Activated naive CD4-positive, alpha-beta T cell treated with anti-CD3 and anti-CD28 coated beads, Interleukin-2, amount 50 U/mL, for 16 hours (primary cell): ENCODE measurements at regions not wholly inside any gene's neighbourhood (a gene's known extent, or its start where the extent isn't known, plus 50 kb on each side); places are given as distances from the start of the nearest gene placed in this dataset.
A peak's percentile ranks its signal among the peaks of the same experiment; 100 is the strongest.
"Not testable (repeated sequence)": the region's sequence is repeated elsewhere in the genome, so short reads cannot be mapped to it uniquely, and the experiment has no call there.

Source experiments
- DNase-seq: peaks from one replicate; pipeline ENCODE4 v3.0.0-alpha.2; 2020

- no peak for DNase-seq
Measured at GRCh38 chr9:96156171-96156974, 145.6 kb downstream of the HSD17B3 start.

- DNase-seq: no peak
Measured at GRCh38 chr9:96154081-96154480, 147.9 kb downstream of the HSD17B3 start.

- no peak for DNase-seq
Measured at GRCh38 chr9:96152550-96152949, 149.4 kb downstream of the HSD17B3 start.

GRCh38 chr9:96150324-96151227 lies 151.4 kb downstream of the HSD17B3 start:
- DNase-seq: peak; percentile 43

- no peak for DNase-seq
Measured at GRCh38 chr9:96149533-96150280, 152.3 kb downstream of the HSD17B3 start.

- DNase-seq: no peak
Measured at GRCh38 chr9:96148634-96149532, 153.1 kb downstream of the HSD17B3 start.

GRCh38 chr9:96147029-96147428 lies 154.9 kb downstream of the HSD17B3 start:
- not testable (repeated sequence) for DNase-seq

GRCh38 chr9:96141666-96142065 lies 160.3 kb downstream of the HSD17B3 start:
- DNase-seq: no peak

- no peak for DNase-seq
Measured at GRCh38 chr9:96141128-96141474, 160.9 kb downstream of the HSD17B3 start.

- no peak for DNase-seq
Measured at GRCh38 chr9:96140296-96141127, 161.5 kb downstream of the HSD17B3 start.

- no peak for DNase-seq
Measured at GRCh38 chr9:96139592-96140295, 162.2 kb downstream of the HSD17B3 start.

- no peak for DNase-seq
Measured at GRCh38 chr9:96138616-96139015, 163.4 kb downstream of the HSD17B3 start.

GRCh38 chr9:96137671-96138429 lies 164.1 kb downstream of the HSD17B3 start:
- DNase-seq: no peak

- DNase-seq: no peak
Measured at GRCh38 chr9:96136992-96137670, 164.8 kb downstream of the HSD17B3 start.

GRCh38 chr9:96135753-96136290 lies 166.2 kb downstream of the HSD17B3 start:
- no peak for DNase-seq

GRCh38 chr9:96135076-96135752 lies 166.8 kb downstream of the HSD17B3 start:
- DNase-seq: no peak

- DNase-seq: no peak
Measured at GRCh38 chr9:96133321-96134021, 168.5 kb downstream of the HSD17B3 start.

GRCh38 chr9:96131825-96132224 lies 170.2 kb downstream of the HSD17B3 start:
- no peak for DNase-seq
